ENCODE measurements at regions not wholly inside any gene's neighbourhood (a gene's known extent, or its start where the extent isn't known, plus 50 kb on each side); places are given as distances from the start of the nearest gene placed in this dataset.

DNA sequence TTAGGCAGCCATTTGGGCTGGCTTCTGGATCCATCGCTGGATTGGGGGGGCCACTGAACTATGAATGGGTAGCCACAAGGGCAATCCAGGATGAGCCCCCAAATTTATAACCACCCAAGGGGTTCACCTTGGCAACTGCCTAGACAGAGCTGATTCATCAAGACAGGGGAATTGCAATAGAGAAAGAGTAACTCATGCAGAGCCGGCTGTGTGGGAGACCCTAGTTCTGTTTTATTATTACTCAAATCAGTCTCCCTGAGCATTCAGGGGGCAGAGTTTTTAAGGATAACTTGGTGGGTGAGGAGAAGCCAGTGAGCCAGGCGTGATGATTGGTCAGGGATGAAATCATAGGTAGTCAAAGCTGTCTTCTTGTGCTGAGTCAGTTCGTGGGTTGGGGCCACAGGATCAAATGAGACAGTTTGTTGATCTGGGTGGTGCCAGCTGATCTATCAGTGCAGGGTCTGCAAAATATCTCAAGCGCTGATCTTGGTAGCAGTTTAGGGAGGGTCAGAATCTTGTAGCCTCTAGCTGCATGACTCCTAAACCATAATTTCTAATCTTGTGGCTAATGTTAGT is 57.9 kb downstream of the DNAJB9 start:
- no peak for TF ChIP-seq TOX (CRISPR knock-in tag; IDR thresholded peaks at IDR 0.05; ENCODE audit: borderline replicate concordance)
- no peak for TF ChIP-seq ZNF565 (CRISPR knock-in tag; conservative IDR thresholded peaks at IDR 0.05; ENCODE audit: low read depth)
- no peak for TF ChIP-seq SNAI2 (CRISPR knock-in tag; IDR thresholded peaks at IDR 0.05)
- no peak for TF ChIP-seq TCF4 (CRISPR knock-in tag; IDR thresholded peaks at IDR 0.05; ENCODE audit: borderline replicate concordance)
- TF ChIP-seq GLIS3 (CRISPR knock-in tag; IDR thresholded peaks at IDR 0.05): no peak
- TF ChIP-seq TSHZ2 (CRISPR knock-in tag; IDR thresholded peaks at IDR 0.05): no peak
- no peak for TF ChIP-seq BACH2 (CRISPR knock-in tag; IDR thresholded peaks at IDR 0.05; ENCODE audit: borderline replicate concordance)
- TF ChIP-seq PATZ1 (CRISPR knock-in tag; IDR thresholded peaks at IDR 0.05; ENCODE audit: borderline replicate concordance): no peak
- no peak for TF ChIP-seq ARNTL (CRISPR knock-in tag; IDR thresholded peaks at IDR 0.05; ENCODE audit: borderline replicate concordance, low read depth)
- no peak for TF ChIP-seq ZNF8 (CRISPR knock-in tag; IDR thresholded peaks at IDR 0.05)
- TF ChIP-seq ZFP3 (CRISPR knock-in tag; IDR thresholded peaks at IDR 0.05): no peak
- TF ChIP-seq CSDC2 (CRISPR knock-in tag; IDR thresholded peaks at IDR 0.05): no peak
- TF ChIP-seq ESRRG (CRISPR knock-in tag; IDR thresholded peaks at IDR 0.05): no peak
- no peak for TF ChIP-seq ISL1 (CRISPR knock-in tag; IDR thresholded peaks at IDR 0.05)
- no peak for TF ChIP-seq ZFP30 (CRISPR knock-in tag; IDR thresholded peaks at IDR 0.05)
- TF ChIP-seq POU6F1 (CRISPR knock-in tag; IDR thresholded peaks at IDR 0.05; ENCODE audit: borderline replicate concordance, low read depth): no peak
- TF ChIP-seq CSRNP3 (CRISPR knock-in tag; IDR thresholded peaks at IDR 0.05): no peak
- TF ChIP-seq RARB (CRISPR knock-in tag; IDR thresholded peaks at IDR 0.05): no peak
- TF ChIP-seq, protein P1, sequence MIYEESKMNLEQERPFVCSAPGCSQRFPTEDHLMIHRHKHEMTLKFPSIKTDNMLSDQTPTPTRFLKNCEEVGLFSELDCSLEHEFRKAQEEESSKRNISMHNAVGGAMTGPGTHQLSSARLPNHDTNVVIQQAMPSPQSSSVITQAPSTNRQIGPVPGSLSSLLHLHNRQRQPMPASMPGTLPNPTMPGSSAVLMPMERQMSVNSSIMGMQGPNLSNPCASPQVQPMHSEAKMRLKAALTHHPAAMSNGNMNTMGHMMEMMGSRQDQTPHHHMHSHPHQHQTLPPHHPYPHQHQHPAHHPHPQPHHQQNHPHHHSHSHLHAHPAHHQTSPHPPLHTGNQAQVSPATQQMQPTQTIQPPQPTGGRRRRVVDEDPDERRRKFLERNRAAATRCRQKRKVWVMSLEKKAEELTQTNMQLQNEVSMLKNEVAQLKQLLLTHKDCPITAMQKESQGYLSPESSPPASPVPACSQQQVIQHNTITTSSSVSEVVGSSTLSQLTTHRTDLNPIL (CRISPR knock-in tag; IDR thresholded peaks at IDR 0.05; ENCODE audit: low read depth): no peak
- ATAC-seq: no peak

GRCh38 chr7:108628678-108629077 is 59.0 kb downstream of the DNAJB9 start:
- no peak for ATAC-seq
- TF ChIP-seq PPARA (CRISPR knock-in tag; IDR thresholded peaks at IDR 0.05; ENCODE audit: borderline replicate concordance) (no peak), ZNF565 (CRISPR knock-in tag; conservative IDR thresholded peaks at IDR 0.05; ENCODE audit: low read depth) (no peak), ZFP3 (CRISPR knock-in tag; IDR thresholded peaks at IDR 0.05) (no peak), ZC3H10 (CRISPR knock-in tag; IDR thresholded peaks at IDR 0.05) (no peak), RARB (CRISPR knock-in tag; IDR thresholded peaks at IDR 0.05) (no peak), TSHZ2 (CRISPR knock-in tag; IDR thresholded peaks at IDR 0.05) (no peak), POU6F1 (CRISPR knock-in tag; IDR thresholded peaks at IDR 0.05; ENCODE audit: borderline replicate concordance, low read depth) (no peak), ZNF70 (CRISPR knock-in tag; IDR thresholded peaks at IDR 0.05) (no peak), GLIS3 (CRISPR knock-in tag; IDR thresholded peaks at IDR 0.05) (no peak), ARNTL (CRISPR knock-in tag; IDR thresholded peaks at IDR 0.05; ENCODE audit: borderline replicate concordance, low read depth) (no peak), TOX (CRISPR knock-in tag; IDR thresholded peaks at IDR 0.05; ENCODE audit: borderline replicate concordance) (no peak), ZFP30 (CRISPR knock-in tag; IDR thresholded peaks at IDR 0.05) (no peak), CSDC2 (CRISPR knock-in tag; IDR thresholded peaks at IDR 0.05) (no peak), ZNF8 (CRISPR knock-in tag; IDR thresholded peaks at IDR 0.05) (no peak), ISL1 (CRISPR knock-in tag; IDR thresholded peaks at IDR 0.05) (no peak)

Data from SK-N-SH treated with all-trans-retinoic acid at 6 μM for 48 hours (cell line).